SU-DHL-6 (cell line): ENCODE measurements at regions not wholly inside any gene's neighbourhood (a gene's known extent, or its start where the extent isn't known, plus 50 kb on each side); places are given as distances from the start of the nearest gene placed in this dataset.
"Not testable (repeated sequence)": the region's sequence is repeated elsewhere in the genome, so short reads cannot be mapped to it uniquely, and the experiment has no call there.

ENCODE experiments used
- EZH2phosphoT487 ChIP-seq: fragments of 200-600 bp; sonication (generic), shearing (Covaris generic); conservative IDR thresholded peaks from 2 replicates; pipeline ENCODE4 v1.6.1; 2018; ENCODE audit warnings: mild to moderate bottlenecking, antibody characterized with exemption, low read length, moderate library complexity, mixed read lengths
- TF ChIP-seq, protein P1 (sequence below): fragments of 200-600 bp; sonication (generic); IDR thresholded peaks from one replicate; pipeline ENCODE4 v1.5.1; 2017; ENCODE audit warnings: antibody characterized with exemption, mild to moderate bottlenecking, low read length, moderate library complexity; ENCODE audit not compliant: insufficient read depth, poor library complexity, severe bottlenecking

GRCh38 chr2:109692831-109693230 lies 78.7 kb downstream of the SOWAHC start:
- TF ChIP-seq, protein P1, sequence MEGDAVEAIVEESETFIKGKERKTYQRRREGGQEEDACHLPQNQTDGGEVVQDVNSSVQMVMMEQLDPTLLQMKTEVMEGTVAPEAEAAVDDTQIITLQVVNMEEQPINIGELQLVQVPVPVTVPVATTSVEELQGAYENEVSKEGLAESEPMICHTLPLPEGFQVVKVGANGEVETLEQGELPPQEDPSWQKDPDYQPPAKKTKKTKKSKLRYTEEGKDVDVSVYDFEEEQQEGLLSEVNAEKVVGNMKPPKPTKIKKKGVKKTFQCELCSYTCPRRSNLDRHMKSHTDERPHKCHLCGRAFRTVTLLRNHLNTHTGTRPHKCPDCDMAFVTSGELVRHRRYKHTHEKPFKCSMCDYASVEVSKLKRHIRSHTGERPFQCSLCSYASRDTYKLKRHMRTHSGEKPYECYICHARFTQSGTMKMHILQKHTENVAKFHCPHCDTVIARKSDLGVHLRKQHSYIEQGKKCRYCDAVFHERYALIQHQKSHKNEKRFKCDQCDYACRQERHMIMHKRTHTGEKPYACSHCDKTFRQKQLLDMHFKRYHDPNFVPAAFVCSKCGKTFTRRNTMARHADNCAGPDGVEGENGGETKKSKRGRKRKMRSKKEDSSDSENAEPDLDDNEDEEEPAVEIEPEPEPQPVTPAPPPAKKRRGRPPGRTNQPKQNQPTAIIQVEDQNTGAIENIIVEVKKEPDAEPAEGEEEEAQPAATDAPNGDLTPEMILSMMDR, result not testable (repeated sequence)
- not testable (repeated sequence) for TF ChIP-seq EZH2phosphoT487
